AG04450 (cell line): ENCODE measurements at regions not wholly inside any gene's neighbourhood (a gene's known extent, or its start where the extent isn't known, plus 50 kb on each side); places are given as distances from the start of the nearest gene placed in this dataset.

ENCODE experiments used
- CTCF ChIA-PET: fragments of 300-600, 350-600 bp; formaldehyde crosslinking; extraction: SDS; loops from one replicate; lab custom pipeline; 2022; ENCODE audit warnings: antibody characterized with exemption, inconsistent platforms; lab: Charles Lee
- POLR2A ChIA-PET: fragments of 350-600 bp; formaldehyde crosslinking; extraction: SDS; loops from one replicate; lab custom pipeline; 2021; ENCODE audit warnings: antibody characterized with exemption, inconsistent platforms; lab: Yijun Ruan, JAX
- DNase-seq: peaks from one replicate; pipeline ENCODE4 v3.0.0-alpha.2; 2011; ENCODE audit warnings: low read depth, low spot score
- H3K27ac ChIP-seq: one replicate; pipeline ENCODE4 v1.5.1; 2012; ENCODE audit warnings: low read depth, low read length, control low read depth
- H3K27me3 ChIP-seq: one replicate; pipeline ENCODE4 v1.6.0; 2012; ENCODE audit warnings: low read length; ENCODE audit not compliant: control insufficient read depth, insufficient read depth
- H3K4me3 ChIP-seq: 2 replicates; pipeline ENCODE4 v1.5.1; 2011; ENCODE audit warnings: mild to moderate bottlenecking, low read depth, low read length, control low read depth
- H3K9me3 ChIP-seq: 2 replicates; pipeline ENCODE4 v1.5.1; 2012; ENCODE audit warnings: low read length; ENCODE audit not compliant: control insufficient read depth, insufficient read depth
- CTCF ChIP-seq: IDR thresholded peaks from 2 replicates; pipeline ENCODE4 v1.5.1; 2011; ENCODE audit warnings: low read depth, low read length, control low read depth, inconsistent platforms

- Histone ChIP-seq H3K9me3 (no peaks in the 10 kb centered on the region), H3K27me3 (no peaks in the 10 kb centered on the region), H3K4me3 (no peak overlapping the region), H3K27ac (no peak overlapping the region)
- no peak for DNase-seq
- CTCF ChIA-PET: no interaction called here
- POLR2A ChIA-PET: no interaction called here
- no peak for TF ChIP-seq CTCF
Observed at GRCh38 chr13:82522872-82523271, 1359.4 kb downstream of the SLITRK1 start.

DNA sequence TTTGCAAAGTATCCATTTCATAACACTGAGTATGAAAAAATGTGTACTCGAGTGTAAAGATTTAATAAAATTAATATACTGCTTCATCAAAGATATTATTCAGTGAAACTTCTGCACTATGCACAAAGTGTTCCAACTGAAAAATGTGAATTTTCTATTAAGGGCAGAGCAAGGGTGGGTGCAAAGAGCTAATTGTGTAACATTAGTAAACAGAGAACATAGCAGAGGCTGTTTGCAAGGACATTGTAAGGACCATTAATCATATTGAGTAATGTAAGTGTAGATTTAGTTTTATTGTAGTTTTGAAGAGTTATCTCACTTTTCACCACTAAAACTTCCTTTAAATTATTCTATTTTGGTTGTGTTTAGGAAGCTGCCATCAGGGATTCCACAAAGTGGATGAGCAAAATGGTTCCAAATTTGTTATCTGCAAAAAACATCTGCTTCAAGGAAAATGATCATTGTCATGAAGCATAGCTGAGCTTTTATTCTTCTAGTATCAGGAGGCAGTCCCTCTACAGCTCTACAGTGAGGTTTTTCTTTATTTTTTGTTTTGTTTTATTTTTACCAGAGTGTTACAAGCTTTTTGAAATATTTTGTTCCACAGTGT, 1375.4 kb downstream of the SLITRK1 start:
- no peak for TF ChIP-seq CTCF
- no peaks in the 10 kb centered on the region for H3K9me3 ChIP-seq
- CTCF ChIA-PET: interaction anchor here (0.7 kb wide), 1 partner anchor 326 kb away, joined by 3 read pairs; no protein-coding TSS in a partner anchor
- POLR2A ChIA-PET: no interaction called here
- no peak overlapping the region for H3K4me3 ChIP-seq
- H3K27ac ChIP-seq: no peak overlapping the region
- no peak for DNase-seq
- H3K27me3 ChIP-seq: no peaks in the 10 kb centered on the region

DNA sequence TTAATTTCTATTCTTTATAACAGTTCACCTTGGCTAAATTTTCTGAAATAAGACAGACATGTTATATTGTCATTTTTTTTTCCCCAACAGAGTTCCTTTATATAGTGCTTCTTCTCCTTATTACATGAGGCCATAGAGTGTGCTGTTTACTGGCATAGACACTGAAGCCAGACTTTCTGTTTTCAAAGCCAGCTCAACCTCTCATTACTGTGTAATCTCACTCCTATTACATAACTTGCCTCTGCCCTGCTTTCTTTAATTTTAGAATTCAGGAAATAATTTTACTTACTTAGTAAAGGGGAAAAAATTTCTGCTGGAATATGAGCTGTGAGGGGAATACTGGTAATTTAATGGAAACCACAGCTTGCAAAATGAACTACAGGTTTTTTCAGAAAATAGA, 1380.4 kb downstream of the SLITRK1 start:
- TF ChIP-seq CTCF: no peak
- H3K9me3 ChIP-seq: no peaks in the 10 kb centered on the region
- POLR2A ChIA-PET: no interaction called here
- no peaks in the 10 kb centered on the region for H3K27me3 ChIP-seq
- CTCF ChIA-PET: interaction anchor here (1.1 kb wide), 1 partner anchor 9 kb away, joined by 3 read pairs; no protein-coding TSS in a partner anchor
- DNase-seq: no peak
- no peak overlapping the region for H3K27ac ChIP-seq
- H3K4me3 ChIP-seq: no peak overlapping the region

DNA sequence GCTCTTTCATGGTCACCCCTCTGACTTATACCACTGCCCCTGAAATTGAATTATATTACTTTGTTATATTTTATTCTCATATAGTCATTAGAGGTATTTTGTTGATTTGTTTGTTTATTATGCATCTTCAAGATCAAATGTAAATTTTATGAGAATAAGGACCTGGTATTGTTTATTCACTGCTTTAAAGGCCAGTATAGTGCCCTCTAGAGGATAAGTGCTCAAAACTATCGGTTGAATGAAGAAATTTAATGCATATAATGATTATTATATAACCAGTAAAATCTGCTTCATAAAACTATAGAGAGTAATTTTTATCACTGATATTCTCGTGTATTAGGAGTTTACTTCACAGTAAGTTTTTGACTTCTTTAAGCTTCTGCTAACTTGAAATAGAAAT, 1401.9 kb downstream of the SLITRK1 start:
- ChIA-PET POLR2A (no interaction called here), CTCF (interaction anchor here (0.9 kb wide), 1 partner anchor 13 kb away, joined by 3 read pairs; no protein-coding TSS in a partner anchor)
- no peak for DNase-seq
- TF ChIP-seq CTCF: 0 out of 2 replicates have a peak, but pooled peaks have one; percentile 13
- Histone ChIP-seq H3K4me3 (no peak overlapping the region), H3K9me3 (no peaks in the 10 kb centered on the region), H3K27me3 (no peaks in the 10 kb centered on the region), H3K27ac (no peak overlapping the region)

- Histone ChIP-seq H3K27me3 (no peaks in the 10 kb centered on the region), H3K9me3 (no peaks in the 10 kb centered on the region), H3K4me3 (no peak overlapping the region), H3K27ac (no peak overlapping the region)
- ChIA-PET CTCF (no interaction called here), POLR2A (no interaction called here)
- no peak for DNase-seq
- no peak for TF ChIP-seq CTCF
Observed at GRCh38 chr13:82477436-82477835, 1404.8 kb downstream of the SLITRK1 start.
